Lower lobe of right lung (tissue), 2 donors: ENCODE measurements at regions not wholly inside any gene's neighbourhood (a gene's known extent, or its start where the extent isn't known, plus 50 kb on each side); places are given as distances from the start of the nearest gene placed in this dataset.

ENCODE experiments used
- ATAC-seq, 2 donors: fragments of 200-7000 bp; cut with Tn5 transposase; one replicate each; pipeline ENCODE4 v1.9.1; 2020 to 2022; ENCODE audit warnings: mild to moderate bottlenecking in 2 of 2, moderate library complexity in 2 of 2
- DNase-seq: peaks from one replicate; pipeline ENCODE4 v3.0.0-alpha.2; 2020
- H3K27ac ChIP-seq: fragments of 200-600 bp; one replicate; pipeline ENCODE4 v1.8.0; 2022
- H3K27me3 ChIP-seq: fragments of 200-600 bp; one replicate; pipeline ENCODE4 v1.8.0; 2022; ENCODE audit warnings: low read depth
- H3K36me3 ChIP-seq: fragments of 200-600 bp; one replicate; pipeline ENCODE4 v1.8.0; 2022; ENCODE audit warnings: mild to moderate bottlenecking
- H3K4me1 ChIP-seq: fragments of 200-600 bp; one replicate; pipeline ENCODE4 v1.8.0; 2022
- H3K4me3 ChIP-seq: fragments of 200-600 bp; one replicate; pipeline ENCODE4 v1.8.0; 2022; ENCODE audit warnings: mild to moderate bottlenecking
- H3K9me3 ChIP-seq: fragments of 200-600 bp; one replicate; pipeline ENCODE4 v1.8.0; 2022
- intact Hi-C: fragments of 100-400 bp; cut with DNase I; formaldehyde crosslinking; loops from one replicate; pipeline ENCODE4 v1.11.0; 2022
- TF ChIP-seq, protein P1 (sequence below): fragments of 200-600 bp; IDR thresholded peaks from one replicate; pipeline ENCODE4 v1.8.0; 2022; ENCODE audit warnings: antibody characterized with exemption, mild to moderate bottlenecking
- donor health status: DM: no; HTN: yes; CAD: no; lungs with severe emphysema.

DNA sequence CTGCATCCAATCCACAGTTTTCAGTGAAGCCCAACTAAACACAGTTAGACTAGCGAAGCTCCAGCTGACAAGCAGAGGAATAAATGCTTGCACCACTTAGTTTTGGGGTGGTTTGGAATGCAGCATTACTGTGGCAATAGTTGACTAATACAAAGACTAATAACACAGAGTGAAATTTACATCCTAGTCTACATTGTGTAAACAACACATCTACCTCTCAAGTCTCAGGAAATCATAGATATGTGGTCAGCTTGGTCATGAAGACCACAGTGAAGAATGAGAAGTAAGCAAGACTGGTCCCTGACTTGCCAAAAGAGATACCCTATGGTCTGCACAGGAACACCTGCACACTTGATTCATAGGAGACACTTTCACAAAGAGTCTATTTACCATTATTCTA is 155.1 kb upstream of the TANK start:
- TF ChIP-seq, protein P1, sequence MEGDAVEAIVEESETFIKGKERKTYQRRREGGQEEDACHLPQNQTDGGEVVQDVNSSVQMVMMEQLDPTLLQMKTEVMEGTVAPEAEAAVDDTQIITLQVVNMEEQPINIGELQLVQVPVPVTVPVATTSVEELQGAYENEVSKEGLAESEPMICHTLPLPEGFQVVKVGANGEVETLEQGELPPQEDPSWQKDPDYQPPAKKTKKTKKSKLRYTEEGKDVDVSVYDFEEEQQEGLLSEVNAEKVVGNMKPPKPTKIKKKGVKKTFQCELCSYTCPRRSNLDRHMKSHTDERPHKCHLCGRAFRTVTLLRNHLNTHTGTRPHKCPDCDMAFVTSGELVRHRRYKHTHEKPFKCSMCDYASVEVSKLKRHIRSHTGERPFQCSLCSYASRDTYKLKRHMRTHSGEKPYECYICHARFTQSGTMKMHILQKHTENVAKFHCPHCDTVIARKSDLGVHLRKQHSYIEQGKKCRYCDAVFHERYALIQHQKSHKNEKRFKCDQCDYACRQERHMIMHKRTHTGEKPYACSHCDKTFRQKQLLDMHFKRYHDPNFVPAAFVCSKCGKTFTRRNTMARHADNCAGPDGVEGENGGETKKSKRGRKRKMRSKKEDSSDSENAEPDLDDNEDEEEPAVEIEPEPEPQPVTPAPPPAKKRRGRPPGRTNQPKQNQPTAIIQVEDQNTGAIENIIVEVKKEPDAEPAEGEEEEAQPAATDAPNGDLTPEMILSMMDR = no peak
- Histone ChIP-seq H3K36me3 (no peaks in the 10 kb centered on the region), H3K9me3 (no peaks in the 10 kb centered on the region), H3K27ac (no peak overlapping the region), H3K4me1 (no peaks in the 10 kb centered on the region), H3K27me3 (no peaks in the 10 kb centered on the region), H3K4me3 (no peak overlapping the region)
- intact Hi-C loops = no loop called here
- DNase-seq (no peak), ATAC-seq (no peak)

DNA sequence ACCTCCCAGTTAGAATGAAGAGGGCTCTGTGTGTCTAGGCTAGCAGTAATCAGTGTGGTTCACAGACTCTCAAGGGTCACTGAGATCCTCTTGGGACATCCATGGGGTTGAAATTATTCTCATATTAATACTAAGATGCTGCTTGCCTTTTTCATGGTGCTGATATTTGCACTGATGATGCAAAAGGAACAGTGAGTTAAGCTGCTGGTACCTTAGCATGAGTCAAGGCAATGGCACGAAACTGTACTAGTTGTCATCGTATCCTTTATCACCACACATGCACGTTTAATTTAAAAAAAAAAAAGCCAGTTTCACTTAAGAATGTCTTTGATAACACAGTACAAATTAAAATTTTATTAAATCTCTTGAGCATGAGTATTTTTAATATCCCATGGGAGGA is 151.9 kb upstream of the TANK start:
- intact Hi-C loops = no loop called here
- no peaks in the 10 kb centered on the region for H3K4me1 ChIP-seq
- H3K4me3 ChIP-seq = no peak overlapping the region
- H3K27ac ChIP-seq = no peak overlapping the region
- no peaks in the 10 kb centered on the region for H3K27me3 ChIP-seq
- no peaks in the 10 kb centered on the region for H3K36me3 ChIP-seq
- DNase-seq (no peak), ATAC-seq (no peak)
- H3K9me3 ChIP-seq = no peaks in the 10 kb centered on the region
- TF ChIP-seq, protein P1 = no peak

DNA sequence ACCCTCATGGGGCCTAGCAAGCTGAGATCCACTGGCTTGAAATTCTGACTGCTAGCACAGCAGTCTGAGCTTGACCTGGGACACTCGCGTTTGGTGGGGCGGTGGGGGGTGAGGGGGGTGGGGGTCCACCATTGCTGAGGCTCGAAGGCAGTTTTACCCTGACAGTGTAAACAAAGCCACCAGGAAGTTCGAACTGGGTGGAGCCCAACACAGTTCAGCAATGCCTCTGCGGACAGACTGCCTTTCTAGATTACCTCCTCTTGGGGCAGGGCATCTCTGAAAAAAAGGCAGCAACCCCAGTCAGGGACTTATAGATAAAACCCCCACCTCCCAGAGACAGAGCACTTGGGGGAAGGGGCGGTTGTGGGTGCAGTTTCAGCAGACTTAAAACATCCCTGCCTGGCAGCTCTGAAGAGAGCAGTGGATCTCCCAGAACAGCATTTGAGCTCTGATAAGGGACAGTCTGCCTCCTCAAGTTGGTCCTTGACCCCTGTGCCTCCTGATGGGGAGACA is 149.7 kb upstream of the TANK start:
- TF ChIP-seq, protein P1 = no peak
- no peak for ATAC-seq
- Histone ChIP-seq H3K4me1 (no peaks in the 10 kb centered on the region), H3K27ac (no peak overlapping the region), H3K27me3 (no peaks in the 10 kb centered on the region), H3K36me3 (no peaks in the 10 kb centered on the region), H3K9me3 (no peaks in the 10 kb centered on the region), H3K4me3 (no peak overlapping the region)
- DNase-seq = no peak
- intact Hi-C loops = no loop called here

DNA sequence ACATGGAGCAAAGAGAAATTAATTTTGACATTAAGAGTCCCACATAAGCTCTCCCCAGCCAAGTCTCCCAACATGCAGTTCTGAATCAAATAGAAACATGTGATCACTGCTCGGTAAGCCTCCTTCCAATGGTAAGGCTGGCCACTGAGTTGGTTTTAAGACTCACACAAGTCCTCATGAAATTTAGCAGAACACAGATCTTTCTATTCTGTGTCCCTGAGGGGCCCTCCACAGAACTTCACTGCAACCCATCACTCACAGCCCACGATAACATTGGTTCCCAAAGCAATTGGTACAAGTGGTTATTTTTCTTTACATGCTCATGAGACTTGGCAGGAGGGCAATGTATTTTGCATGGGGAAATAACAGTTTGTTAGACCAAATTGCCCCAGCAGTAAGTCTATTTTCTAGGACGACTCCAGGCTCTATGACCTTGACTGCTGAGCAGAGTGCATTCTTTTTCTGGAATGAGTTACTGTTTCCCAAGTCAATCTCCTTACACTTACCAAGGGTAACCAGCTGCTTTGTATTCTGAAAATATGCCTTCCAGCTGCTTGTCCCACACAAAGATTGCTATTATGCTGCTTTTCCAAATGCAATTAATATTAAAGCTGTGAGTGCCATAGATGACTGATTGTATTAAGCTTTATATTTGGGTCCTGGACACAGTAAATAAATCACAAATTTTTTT is 142.3 kb upstream of the TANK start:
- TF ChIP-seq, protein P1 = no peak
- intact Hi-C loops = no loop called here
- Histone ChIP-seq H3K4me1 (no peaks in the 10 kb centered on the region), H3K36me3 (no peaks in the 10 kb centered on the region), H3K27me3 (no peaks in the 10 kb centered on the region), H3K9me3 (no peaks in the 10 kb centered on the region), H3K4me3 (no peak overlapping the region), H3K27ac (no peak overlapping the region)
- DNase-seq = no peak
- ATAC-seq = peak; percentile 31 to 37

DNA sequence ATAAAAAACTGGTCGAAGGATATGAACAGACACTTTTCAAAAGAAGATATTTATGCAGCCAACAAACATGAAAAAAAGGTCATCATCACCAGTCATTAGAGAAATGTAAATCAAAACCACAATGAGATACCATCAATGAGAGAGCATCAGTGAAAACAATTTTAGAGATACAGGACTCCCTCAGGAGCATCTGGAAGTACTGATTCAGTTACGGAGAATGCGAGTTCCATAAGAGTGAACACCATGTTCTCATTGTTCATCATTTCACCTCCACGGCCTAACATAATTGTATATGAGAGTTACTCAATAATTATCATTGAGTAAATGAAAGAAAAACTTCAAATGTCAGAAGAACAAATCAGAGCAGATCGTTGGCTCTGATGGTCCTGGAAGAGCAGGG is 140.9 kb upstream of the TANK start:
- Histone ChIP-seq H3K36me3 (no peaks in the 10 kb centered on the region), H3K4me3 (no peak overlapping the region), H3K27me3 (no peaks in the 10 kb centered on the region), H3K4me1 (no peaks in the 10 kb centered on the region), H3K9me3 (no peaks in the 10 kb centered on the region), H3K27ac (no peak overlapping the region)
- ATAC-seq (no peak), DNase-seq (no peak)
- intact Hi-C loops = no loop called here
- TF ChIP-seq, protein P1 = no peak
